ENCODE measurements at regions not wholly inside any gene's neighbourhood (a gene's known extent, or its start where the extent isn't known, plus 50 kb on each side); places are given as distances from the start of the nearest gene placed in this dataset.
A peak's percentile ranks its signal among the peaks of the same experiment; 100 is the strongest.

- ChIA-PET POLR2A (no interaction called here), CTCF (no interaction called here)
- Histone ChIP-seq H3K9me3 (ENCODE audit: control insufficient read depth, insufficient read depth, low read depth, low read length) (no peaks in the 10 kb centered on the region), H3K27ac (ENCODE audit: extremely low read depth, low read depth, low read length) (no peak overlapping the region), H3K4me1 (ENCODE audit: control insufficient read depth, insufficient read depth, low read length) (no peaks in the 10 kb centered on the region), H3K36me3 (ENCODE audit: control insufficient read depth in 2 of 2, insufficient read depth in 1 of 2, low read length in 2 of 2) (no peaks in the 10 kb centered on the region), H3K4me3 (ENCODE audit: low read depth, low read length) (no peak overlapping the region)
- TF ChIP-seq SCRT1 (tag by site-specific recombination; IDR thresholded peaks at IDR 0.05; ENCODE audit: borderline replicate concordance) = 0 out of 2 replicates have a peak, but pooled peaks have one; percentile 25
- no peak for TF ChIP-seq ZNF416 (tag by site-specific recombination; IDR thresholded peaks at IDR 0.05)
- no peak for TF ChIP-seq ZNF514 (tag by site-specific recombination; IDR thresholded peaks at IDR 0.05)
- TF ChIP-seq ZNF596 (tag by site-specific recombination; IDR thresholded peaks at IDR 0.05) = no peak
- TF ChIP-seq ZNF529 (tag by site-specific recombination; IDR thresholded peaks at IDR 0.05; ENCODE audit: insufficient replicate concordance) = no peak
- TF ChIP-seq ZNF112 (tag by site-specific recombination; IDR thresholded peaks at IDR 0.05) = no peak
- TF ChIP-seq ZFHX2 (tag by site-specific recombination; conservative IDR thresholded peaks at IDR 0.05) = no peak
- TF ChIP-seq SCRT2 (tag by site-specific recombination; IDR thresholded peaks at IDR 0.05) = peak; percentile 64
- TF ChIP-seq HOXD13 (CRISPR knock-in tag; IDR thresholded peaks at IDR 0.05; ENCODE audit: borderline replicate concordance) = no peak
Observed at GRCh38 chr3:139846729-139847128, 88.3 kb upstream of the CLSTN2 start.

- no peaks in the 10 kb centered on the region for H3K36me3 ChIP-seq (ENCODE audit: control insufficient read depth in 2 of 2, insufficient read depth in 1 of 2, low read length in 2 of 2)
- no peaks in the 10 kb centered on the region for H3K4me1 ChIP-seq (ENCODE audit: control insufficient read depth, insufficient read depth, low read length)
- POLR2A ChIA-PET = no interaction called here
- H3K9me3 ChIP-seq (ENCODE audit: control insufficient read depth, insufficient read depth, low read depth, low read length) = no peaks in the 10 kb centered on the region
- CTCF ChIA-PET = no interaction called here
- no peak overlapping the region for H3K4me3 ChIP-seq (ENCODE audit: low read depth, low read length)
- TF ChIP-seq ZNF529 (tag by site-specific recombination; IDR thresholded peaks at IDR 0.05; ENCODE audit: insufficient replicate concordance) = no peak
- no peak for TF ChIP-seq HIC1 (tag by site-specific recombination; IDR thresholded peaks at IDR 0.05)
- TF ChIP-seq ZNF391 (tag by site-specific recombination; IDR thresholded peaks at IDR 0.05; ENCODE audit: borderline replicate concordance, low read depth) = no peak
- TF ChIP-seq ZFHX2 (tag by site-specific recombination; conservative IDR thresholded peaks at IDR 0.05) = no peak
- TF ChIP-seq ZNF76 (tag by site-specific recombination; IDR thresholded peaks at IDR 0.05; ENCODE audit: borderline replicate concordance, low read depth) = no peak
- TF ChIP-seq ZNF433 (tag by site-specific recombination; IDR thresholded peaks at IDR 0.05; ENCODE audit: low read depth) = no peak
- no peak for TF ChIP-seq ZNF555 (tag by site-specific recombination; conservative IDR thresholded peaks at IDR 0.05)
- TF ChIP-seq ZNF639 (tag by site-specific recombination; IDR thresholded peaks at IDR 0.05) = no peak
- no peak for TF ChIP-seq ZNF140 (tag by site-specific recombination; IDR thresholded peaks at IDR 0.05)
- no peak for TF ChIP-seq ZNF654 (tag by site-specific recombination; IDR thresholded peaks at IDR 0.05; ENCODE audit: low read depth)
- TF ChIP-seq RBAK (tag by site-specific recombination; IDR thresholded peaks at IDR 0.05) = no peak
- no peak for TF ChIP-seq ZBTB1 (tag by site-specific recombination; IDR thresholded peaks at IDR 0.05)
- TF ChIP-seq ZNF362 (tag by site-specific recombination; IDR thresholded peaks at IDR 0.05) = no peak
- no peak overlapping the region for H3K27ac ChIP-seq (ENCODE audit: extremely low read depth, low read depth, low read length)
Observed at GRCh38 chr3:139839659-139840058, 95.3 kb upstream of the CLSTN2 start.

Data from HEK293 (cell line).